VCaP (cell line): ENCODE measurements at regions not wholly inside any gene's neighbourhood (a gene's known extent, or its start where the extent isn't known, plus 50 kb on each side); places are given as distances from the start of the nearest gene placed in this dataset.
A peak's percentile ranks its signal among the peaks of the same experiment; 100 is the strongest.

Experiments
- H3K27ac ChIP-seq: fragments of 450-650 bp; 2 replicates; pipeline ENCODE4 v1.5.1; 2017
- TF ChIP-seq, protein P1 (sequence below): fragments of 450-650 bp; conservative IDR thresholded peaks from 2 replicates; pipeline ENCODE4 v1.5.1; 2017; ENCODE audit warnings: mild to moderate bottlenecking, moderate library complexity

GRCh38 chr14:38469156-38469555, 213.3 kb upstream of the CLEC14A start:
- H3K27ac ChIP-seq, result no peak overlapping the region
- TF ChIP-seq, protein P1, sequence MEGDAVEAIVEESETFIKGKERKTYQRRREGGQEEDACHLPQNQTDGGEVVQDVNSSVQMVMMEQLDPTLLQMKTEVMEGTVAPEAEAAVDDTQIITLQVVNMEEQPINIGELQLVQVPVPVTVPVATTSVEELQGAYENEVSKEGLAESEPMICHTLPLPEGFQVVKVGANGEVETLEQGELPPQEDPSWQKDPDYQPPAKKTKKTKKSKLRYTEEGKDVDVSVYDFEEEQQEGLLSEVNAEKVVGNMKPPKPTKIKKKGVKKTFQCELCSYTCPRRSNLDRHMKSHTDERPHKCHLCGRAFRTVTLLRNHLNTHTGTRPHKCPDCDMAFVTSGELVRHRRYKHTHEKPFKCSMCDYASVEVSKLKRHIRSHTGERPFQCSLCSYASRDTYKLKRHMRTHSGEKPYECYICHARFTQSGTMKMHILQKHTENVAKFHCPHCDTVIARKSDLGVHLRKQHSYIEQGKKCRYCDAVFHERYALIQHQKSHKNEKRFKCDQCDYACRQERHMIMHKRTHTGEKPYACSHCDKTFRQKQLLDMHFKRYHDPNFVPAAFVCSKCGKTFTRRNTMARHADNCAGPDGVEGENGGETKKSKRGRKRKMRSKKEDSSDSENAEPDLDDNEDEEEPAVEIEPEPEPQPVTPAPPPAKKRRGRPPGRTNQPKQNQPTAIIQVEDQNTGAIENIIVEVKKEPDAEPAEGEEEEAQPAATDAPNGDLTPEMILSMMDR, result no peak

DNA sequence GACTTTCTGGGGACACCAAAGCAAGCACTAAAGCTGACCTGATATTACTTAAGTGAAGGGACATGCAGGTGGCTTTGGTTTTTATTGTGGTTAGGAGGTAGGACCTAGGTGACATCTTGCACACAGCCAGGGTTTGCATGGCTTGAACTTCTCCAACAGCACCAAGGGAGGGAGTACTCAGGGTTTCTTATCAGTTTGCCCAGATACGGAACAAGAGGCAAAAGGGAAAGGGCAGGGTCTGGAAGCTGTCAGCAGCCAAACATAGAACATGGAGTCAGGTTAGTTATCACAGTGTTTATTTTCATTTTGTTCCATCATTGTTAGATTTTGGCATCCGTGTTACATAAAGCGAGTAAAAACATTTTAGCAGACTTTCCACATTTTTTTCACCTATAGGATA, 186.3 kb upstream of the CLEC14A start:
- TF ChIP-seq, protein P1, result no peak
- H3K27ac ChIP-seq, result no peak overlapping the region

- TF ChIP-seq, protein P1, result no peak
- peak overlapping the region; percentile 68 for H3K27ac ChIP-seq
These were observed 176.3 kb upstream of the CLEC14A start for GRCh38 chr14:38432186-38432585.

DNA sequence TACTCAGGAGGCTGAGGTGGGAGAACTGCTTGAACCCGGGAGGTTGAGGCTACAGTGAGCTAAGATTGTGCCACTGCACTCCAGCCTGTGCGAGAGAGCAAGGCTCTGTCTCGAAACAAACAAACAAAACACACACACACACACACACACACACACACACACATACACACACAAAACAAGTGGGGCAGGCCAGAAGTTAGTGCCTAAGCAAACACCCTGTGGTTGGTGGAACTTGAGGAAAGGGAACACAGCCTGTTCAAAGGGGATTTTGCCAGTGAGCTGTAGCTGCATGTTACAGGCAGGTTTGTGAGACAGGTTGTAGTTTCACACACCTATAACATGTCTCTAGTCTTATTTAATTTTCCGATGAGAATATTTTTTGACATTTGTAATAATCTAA, 175.3 kb upstream of the CLEC14A start:
- peak overlapping the region; percentile 68 for H3K27ac ChIP-seq
- TF ChIP-seq, protein P1, result no peak

- peak overlapping the region; percentile 68; the same call in 1 of the 2 replicates for H3K27ac ChIP-seq
- TF ChIP-seq, protein P1, result no peak
These were observed 174.6 kb upstream of the CLEC14A start for GRCh38 chr14:38430522-38430921.

DNA sequence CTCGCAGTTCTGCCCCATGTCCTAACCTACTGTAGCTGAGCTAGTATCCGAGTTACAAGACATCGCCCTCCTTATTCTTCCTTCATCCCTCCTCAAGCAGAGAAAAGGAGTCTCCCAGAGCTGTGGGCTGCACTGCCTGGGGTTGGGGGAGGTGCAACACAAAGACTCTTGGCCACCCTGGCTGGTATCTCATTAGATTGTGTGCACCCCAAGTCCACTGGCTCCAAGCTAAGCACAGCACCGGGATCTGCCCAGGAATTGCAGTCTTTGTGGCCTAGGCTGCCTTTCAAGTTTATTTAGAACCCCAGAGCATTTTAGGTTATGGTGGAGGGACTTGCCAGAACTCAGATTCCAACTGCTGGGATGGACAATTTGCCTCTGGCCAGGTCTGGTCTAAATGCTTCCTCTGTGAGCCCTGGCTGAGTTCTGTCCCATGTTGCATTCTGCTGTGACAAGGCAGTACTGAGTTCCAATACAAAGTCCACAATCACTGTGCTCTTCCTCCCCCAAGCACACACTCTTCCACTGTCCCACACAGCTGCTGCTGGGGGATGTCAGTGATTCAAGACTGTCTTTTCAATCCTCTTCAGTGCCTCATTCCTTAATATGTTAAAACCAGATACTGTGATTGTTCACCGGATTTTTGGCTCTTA, 169.6 kb upstream of the CLEC14A start:
- no peak overlapping the region for H3K27ac ChIP-seq
- TF ChIP-seq, protein P1, result no peak

GRCh38 chr14:38420048-38420447, 164.2 kb upstream of the CLEC14A start:
- TF ChIP-seq, protein P1, result no peak
- H3K27ac ChIP-seq, result no peak overlapping the region
